Lower leg skin (tissue), 4 donors: ENCODE measurements at regions not wholly inside any gene's neighbourhood (a gene's known extent, or its start where the extent isn't known, plus 50 kb on each side); places are given as distances from the start of the nearest gene placed in this dataset.
"Not testable (repeated sequence)": the region's sequence is repeated elsewhere in the genome, so short reads cannot be mapped to it uniquely, and the experiment has no call there.

Experiments used
- DNase-seq, 2 donors: peaks; one replicate each; pipeline ENCODE4 v3.0.0-alpha.2; 2019; ENCODE audit warnings: low spot score in 2 of 2
- H3K4me3 ChIP-seq: fragments of 200-600 bp; sonication (generic); 2 replicates; pipeline ENCODE4 v1.5.1; 2017; ENCODE audit warnings: mild to moderate bottlenecking, low read depth; ENCODE audit not compliant: poor library complexity, severe bottlenecking
- CTCF ChIP-seq, 3 donors: fragments of 450-650 bp; IDR thresholded peaks; one replicate each; pipeline ENCODE4 v1.5.1; 2016; ENCODE audit warnings: antibody characterized with exemption in 3 of 3, mild to moderate bottlenecking in 3 of 3, moderate library complexity in 2 of 3
- POLR2A ChIP-seq, 2 donors: fragments of 450-650 bp; IDR thresholded peaks; one replicate each; pipeline ENCODE4 v1.6.1; 2016 to 2017; ENCODE audit warnings: antibody characterized with exemption in 2 of 2, mild to moderate bottlenecking in 1 of 2, moderate library complexity in 1 of 2
- WGBS, 2 donors: methylation state at CpG; one replicate each; pipeline ENCODE4 v1.1.5; 2018; 5-methylcytosine and 5-hydroxymethylcytosine counted together
- intact Hi-C: fragments of 100-400 bp; cut with DNase I; formaldehyde crosslinking; loops from one replicate; pipeline ENCODE4 v1.15.0; 2023; ENCODE audit warnings: low total_unique reads

GRCh38 chr1:194366705-194367104, 1180.3 kb upstream of the B3GALT2 start:
- H3K4me3 ChIP-seq = no peak overlapping the region
- TF ChIP-seq CTCF (IDR thresholded peaks at IDR 0.05) (no peak), POLR2A (IDR thresholded peaks at IDR 0.05) (no peak)
- no peak for DNase-seq
- 78 to 82% methylated on average over 1 of the region's 1 CpG for WGBS, 2 donors
- intact Hi-C loops = no loop called here

DNA sequence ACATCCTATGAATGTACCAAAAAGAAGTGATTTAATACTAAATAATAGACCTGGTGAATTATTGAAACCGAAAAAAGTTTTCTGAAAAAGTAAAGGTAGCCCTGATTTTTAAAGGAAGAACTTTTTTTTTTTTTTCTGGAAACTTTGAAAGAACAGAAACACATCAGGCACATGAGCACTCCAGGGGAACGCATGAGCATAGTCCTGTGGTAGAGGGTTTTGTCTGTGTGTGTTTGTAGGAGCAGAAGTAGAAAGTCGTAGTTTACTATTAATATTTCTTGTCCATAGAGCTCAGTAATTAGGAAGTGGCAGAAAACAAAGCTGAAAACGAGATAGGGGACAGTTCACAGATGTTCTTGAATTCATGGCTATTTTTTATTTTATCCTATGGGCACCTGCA, 1175.9 kb upstream of the B3GALT2 start:
- WGBS, 2 donors = 50 to 54% methylated on average over 4 of the region's 4 CpGs
- no peak overlapping the region for H3K4me3 ChIP-seq
- intact Hi-C loops = no loop called here
- no peak for DNase-seq
- TF ChIP-seq CTCF (IDR thresholded peaks at IDR 0.05) (no peak), POLR2A (IDR thresholded peaks at IDR 0.05) (no peak)

- intact Hi-C loops = no loop called here
- no peak for DNase-seq
- 48 to 49% methylated on average over 5 of the region's 5 CpGs for WGBS, 2 donors
- no peak overlapping the region for H3K4me3 ChIP-seq
- TF ChIP-seq POLR2A (IDR thresholded peaks at IDR 0.05) = no peak
- no peak for TF ChIP-seq CTCF (IDR thresholded peaks at IDR 0.05)
Observed at GRCh38 chr1:194361374-194362131, 1175.1 kb upstream of the B3GALT2 start.

- TF ChIP-seq POLR2A (IDR thresholded peaks at IDR 0.05) (no peak), CTCF (IDR thresholded peaks at IDR 0.05) (no peak)
- H3K4me3 ChIP-seq = no peak overlapping the region
- peak in 1 of 2 donors; percentile 61 for DNase-seq
- 97% methylated on average over 10 to 24 of the region's 26 CpGs for WGBS, 2 donors
- intact Hi-C loops = no loop called here
Observed at GRCh38 chr1:194358208-194358581, 1171.8 kb upstream of the B3GALT2 start.

DNA sequence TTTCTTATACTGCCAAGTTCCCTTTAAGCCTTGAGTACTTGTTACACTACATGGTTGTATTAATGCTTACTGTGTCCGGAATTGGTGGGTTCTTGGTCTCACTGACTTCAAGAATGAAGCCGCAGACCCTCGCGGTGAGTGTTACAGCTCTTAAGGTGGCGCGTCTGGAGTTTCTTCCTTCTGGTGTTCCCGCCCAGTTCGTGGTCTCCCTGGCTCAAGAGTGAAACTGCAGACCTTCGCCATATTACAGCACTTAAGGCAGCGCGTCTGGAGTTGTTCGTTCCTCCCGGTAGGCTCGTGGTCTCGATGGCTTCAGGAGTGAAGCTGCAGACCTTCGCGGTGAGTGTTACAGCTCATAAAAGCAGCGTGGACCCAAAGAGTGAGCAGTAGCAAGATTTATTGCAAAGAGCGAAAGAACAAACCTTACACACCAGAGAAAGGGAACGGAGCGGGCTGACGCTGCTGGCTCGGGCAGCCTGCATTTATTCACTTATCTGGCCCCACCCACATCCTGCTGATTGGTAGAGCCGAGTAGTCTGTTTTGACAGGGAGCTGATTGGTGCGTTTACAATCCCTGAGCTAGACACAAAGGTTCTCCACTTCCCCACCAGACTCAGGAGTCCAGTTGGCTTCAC, 1171.3 kb upstream of the B3GALT2 start:
- 95% methylated on average over 25 of the region's 25 CpGs for WGBS, 2 donors
- H3K4me3 ChIP-seq, intact Hi-C loops: not testable (repeated sequence)
- peak in 1 of 2 donors; percentile 31 for DNase-seq

DNA sequence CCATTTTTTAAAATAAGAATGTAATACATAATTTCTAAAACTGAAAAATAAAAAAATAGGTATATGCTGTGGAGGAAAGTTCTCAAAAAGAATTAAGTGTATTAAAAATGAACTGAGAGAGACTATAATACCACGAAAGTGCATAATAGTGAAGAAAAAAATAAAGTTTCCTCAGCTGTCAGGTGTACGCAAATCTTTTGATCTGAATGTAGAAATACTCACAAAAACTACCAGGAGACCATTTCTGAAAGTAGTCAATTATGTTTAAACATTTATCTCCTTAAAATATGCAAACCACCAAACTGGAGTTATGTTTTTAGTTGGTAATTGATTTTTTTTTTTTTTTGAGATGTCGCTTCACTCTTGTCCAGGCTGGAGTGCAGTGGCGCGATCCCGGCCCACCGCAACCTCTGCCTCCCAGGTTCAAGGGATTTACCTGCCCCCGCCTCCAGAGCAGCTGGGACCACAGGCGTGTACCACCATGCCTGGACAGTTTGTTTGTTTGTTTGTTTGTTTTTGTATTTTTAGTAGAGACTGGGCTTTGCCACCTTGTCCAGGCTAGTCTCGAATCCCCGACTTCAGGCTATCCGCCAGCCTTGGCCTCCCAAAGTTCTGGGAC, 1169.2 kb upstream of the B3GALT2 start:
- 82 to 86% methylated on average over 12 of the region's 12 CpGs for WGBS, 2 donors
- TF ChIP-seq CTCF (IDR thresholded peaks at IDR 0.05) = no peak
- no peak for TF ChIP-seq POLR2A (IDR thresholded peaks at IDR 0.05)
- DNase-seq = peak in 1 of 2 donors; percentile 50
- H3K4me3 ChIP-seq = no peak overlapping the region
- intact Hi-C loops = no loop called here
